HG02610 (cell line): ENCODE measurements at regions not wholly inside any gene's neighbourhood (a gene's known extent, or its start where the extent isn't known, plus 50 kb on each side); places are given as distances from the start of the nearest gene placed in this dataset.
"Not testable (repeated sequence)": the region's sequence is repeated elsewhere in the genome, so short reads cannot be mapped to it uniquely, and the experiment has no call there.

Experiments
- ATAC-seq: cut with Tn5 transposase; IDR thresholded peaks from one replicate; pipeline ENCODE4 v1.9.1; 2021; ENCODE audit warnings: mild to moderate bottlenecking, moderate library complexity; ENCODE audit not compliant: unreplicated experiment

- no peak for ATAC-seq
Measured at GRCh38 chr1:55309786-55310504, 94.8 kb upstream of the USP24 start.

GRCh38 chr1:55309053-55309452, 93.9 kb upstream of the USP24 start:
- ATAC-seq: no peak

GRCh38 chr1:55305735-55306134, 90.6 kb upstream of the USP24 start:
- no peak for ATAC-seq

GRCh38 chr1:55304229-55304740, 89.1 kb upstream of the USP24 start:
- no peak for ATAC-seq

- ATAC-seq: no peak
Measured at GRCh38 chr1:55302972-55303371, 87.8 kb upstream of the USP24 start.

- ATAC-seq: no peak
Measured at GRCh38 chr1:55301912-55302311, 86.7 kb upstream of the USP24 start.

GRCh38 chr1:55300975-55301374, 85.8 kb upstream of the USP24 start:
- no peak for ATAC-seq

- ATAC-seq: no peak
Measured at GRCh38 chr1:55298167-55298894, 83.2 kb upstream of the USP24 start.

GRCh38 chr1:55296247-55296646, 81.1 kb upstream of the USP24 start:
- not testable (repeated sequence) for ATAC-seq

GRCh38 chr1:55289614-55290013, 74.5 kb upstream of the USP24 start:
- ATAC-seq: no peak

- no peak for ATAC-seq
Measured at GRCh38 chr1:55289042-55289441, 73.9 kb upstream of the USP24 start.

GRCh38 chr1:55288245-55288644, 73.1 kb upstream of the USP24 start:
- ATAC-seq: peak; percentile 88

GRCh38 chr1:55287723-55288122, 72.6 kb upstream of the USP24 start:
- no peak for ATAC-seq

GRCh38 chr1:55286856-55287602, 71.9 kb upstream of the USP24 start:
- ATAC-seq: no peak

GRCh38 chr1:55285834-55286233, 70.7 kb upstream of the USP24 start:
- ATAC-seq: no peak

- ATAC-seq: no peak
Measured at GRCh38 chr1:55284856-55285255, 69.7 kb upstream of the USP24 start.

GRCh38 chr1:55282058-55282457, 66.9 kb upstream of the USP24 start:
- no peak for ATAC-seq

- no peak for ATAC-seq
Measured at GRCh38 chr1:55280731-55281130, 65.6 kb upstream of the USP24 start.

GRCh38 chr1:55279627-55280026, 64.5 kb upstream of the USP24 start:
- no peak for ATAC-seq

GRCh38 chr1:55278378-55278777, 63.2 kb upstream of the USP24 start:
- ATAC-seq: no peak

- peak; percentile 85 for ATAC-seq
Measured at GRCh38 chr1:55277377-55278130, 62.4 kb upstream of the USP24 start.
